HUES64 (cell line): ENCODE measurements at regions not wholly inside any gene's neighbourhood (a gene's known extent, or its start where the extent isn't known, plus 50 kb on each side); places are given as distances from the start of the nearest gene placed in this dataset.

Experiments used
- H3K27ac ChIP-seq: 2 replicates; pipeline ENCODE4 v1.7.0; 2013; ENCODE audit warnings: low read depth, low read length, inconsistent platforms
- H3K27me3 ChIP-seq: 2 replicates; pipeline ENCODE4 v1.6.1; 2013; ENCODE audit warnings: mild to moderate bottlenecking, low read length; ENCODE audit not compliant: insufficient read depth
- H3K36me3 ChIP-seq: 2 replicates; pipeline ENCODE4 v1.6.1; 2013; ENCODE audit warnings: mild to moderate bottlenecking, low read length; ENCODE audit not compliant: insufficient read depth
- H3K4me1 ChIP-seq: 2 replicates; pipeline ENCODE4 v1.6.1; 2013; ENCODE audit warnings: mild to moderate bottlenecking, low read length, moderate library complexity; ENCODE audit not compliant: insufficient read depth
- H3K4me3 ChIP-seq: 2 replicates; pipeline ENCODE4 v1.5.1; 2013; ENCODE audit warnings: mild to moderate bottlenecking, low read length, moderate library complexity
- H3K9ac ChIP-seq: 2 replicates; pipeline ENCODE4 v1.6.1; 2013; ENCODE audit warnings: mild to moderate bottlenecking, low read depth, low read length
- H3K9me3 ChIP-seq: 2 replicates; pipeline ENCODE4 v1.6.1; 2013; ENCODE audit warnings: low read depth, low read length; ENCODE audit not compliant: insufficient read depth
- WGBS: fragments of 150-250, 120-280 bp; methylation state at CpG from one replicate; pipeline ENCODE4 v1.1.7; 2013; ENCODE audit warnings: missing lambda C conversion rate; 5-methylcytosine and 5-hydroxymethylcytosine counted together

- H3K36me3 ChIP-seq: no peaks in the 10 kb centered on the region
- H3K27me3 ChIP-seq: no peaks in the 10 kb centered on the region
- 0 out of 2 replicates have a peak, but pooled peaks cover 3% of the 10 kb centered on the region for H3K9me3 ChIP-seq
- no peak overlapping the region for H3K4me3 ChIP-seq
- 0 out of 2 replicates have a peak, but pooled peaks cover 3% of the 10 kb centered on the region for H3K4me1 ChIP-seq
- no peak overlapping the region for H3K9ac ChIP-seq
- WGBS: 96% methylated on average over 2 of the region's 2 CpGs
- no peak overlapping the region for H3K27ac ChIP-seq
These were observed 56.4 kb upstream of the RBMS1 start for GRCh38 chr2:160550048-160550447.

GRCh38 chr2:160551259-160551658 lies 57.7 kb upstream of the RBMS1 start:
- Histone ChIP-seq H3K4me3 (no peak overlapping the region), H3K27ac (no peak overlapping the region), H3K36me3 (no peaks in the 10 kb centered on the region), H3K4me1 (0 out of 2 replicates have a peak, but pooled peaks cover 3% of the 10 kb centered on the region), H3K9ac (no peak overlapping the region), H3K9me3 (0 out of 2 replicates have a peak, but pooled peaks cover 3% of the 10 kb centered on the region), H3K27me3 (no peaks in the 10 kb centered on the region)
- 96% methylated on average over 4 of the region's 4 CpGs for WGBS

GRCh38 chr2:160555420-160556071 lies 61.9 kb upstream of the RBMS1 start:
- H3K36me3 ChIP-seq: no peaks in the 10 kb centered on the region

GRCh38 chr2:160557903-160558302 lies 64.3 kb upstream of the RBMS1 start:
- Histone ChIP-seq H3K4me3 (no peak overlapping the region), H3K4me1 (no peaks in the 10 kb centered on the region; the same call in 1 of the 2 replicates), H3K27me3 (no peaks in the 10 kb centered on the region), H3K36me3 (no peaks in the 10 kb centered on the region), H3K27ac (no peak overlapping the region), H3K9me3 (no peaks in the 10 kb centered on the region), H3K9ac (no peak overlapping the region)
- 99% methylated on average over 3 of the region's 3 CpGs for WGBS

More at GRCh38 chr2:160555420-160556071, 61.9 kb upstream of the RBMS1 start:
- no peaks in the 10 kb centered on the region for H3K9me3 ChIP-seq
- H3K9ac ChIP-seq: no peak overlapping the region
- no peaks in the 10 kb centered on the region for H3K27me3 ChIP-seq
- WGBS: 90% methylated on average over 4 of the region's 6 CpGs
- H3K27ac ChIP-seq: no peak overlapping the region
- H3K4me3 ChIP-seq: no peak overlapping the region
- H3K4me1 ChIP-seq: no peaks in the 10 kb centered on the region

- H3K27me3 ChIP-seq: no peaks in the 10 kb centered on the region
- H3K9me3 ChIP-seq: no peaks in the 10 kb centered on the region
- H3K36me3 ChIP-seq: no peaks in the 10 kb centered on the region
- H3K27ac ChIP-seq: no peak overlapping the region
- 96% methylated on average over 5 of the region's 5 CpGs for WGBS
- no peak overlapping the region for H3K4me3 ChIP-seq
- no peak overlapping the region for H3K9ac ChIP-seq
- no peaks in the 10 kb centered on the region; the same call in 1 of the 2 replicates for H3K4me1 ChIP-seq
These were observed 64.9 kb upstream of the RBMS1 start for GRCh38 chr2:160558531-160558930.

GRCh38 chr2:160561551-160562295 lies 68.1 kb upstream of the RBMS1 start:
- Histone ChIP-seq H3K27ac (no peak overlapping the region), H3K9me3 (no peaks in the 10 kb centered on the region), H3K9ac (no peak overlapping the region), H3K27me3 (no peaks in the 10 kb centered on the region), H3K4me1 (peaks cover 5% of the 10 kb centered on the region), H3K4me3 (no peak overlapping the region), H3K36me3 (no peaks in the 10 kb centered on the region)
- WGBS: 88% methylated on average over 3 of the region's 4 CpGs

GRCh38 chr2:160562730-160563129 lies 69.1 kb upstream of the RBMS1 start:
- WGBS: no CpG with 5 or more reads among the region's 2 CpGs
- Histone ChIP-seq H3K27me3 (no peaks in the 10 kb centered on the region), H3K27ac (no peak overlapping the region)

GRCh38 chr2:160564591-160564990 lies 71.0 kb upstream of the RBMS1 start:
- H3K9me3 ChIP-seq: no peaks in the 10 kb centered on the region

More at GRCh38 chr2:160562730-160563129, 69.1 kb upstream of the RBMS1 start:
- H3K9me3 ChIP-seq: no peaks in the 10 kb centered on the region
- no peak overlapping the region for H3K9ac ChIP-seq
- H3K36me3 ChIP-seq: no peaks in the 10 kb centered on the region
- H3K4me1 ChIP-seq: peaks cover 5% of the 10 kb centered on the region
- no peak overlapping the region for H3K4me3 ChIP-seq

GRCh38 chr2:160565099-160565845 lies 71.7 kb upstream of the RBMS1 start:
- 85% methylated on average over 1 of the region's 3 CpGs for WGBS
- no peaks in the 10 kb centered on the region for H3K36me3 ChIP-seq
- H3K4me3 ChIP-seq: no peak overlapping the region
- H3K27ac ChIP-seq: no peak overlapping the region
- H3K9me3 ChIP-seq: no peaks in the 10 kb centered on the region
- no peak overlapping the region for H3K9ac ChIP-seq
- H3K27me3 ChIP-seq: no peaks in the 10 kb centered on the region
- peaks cover 5% of the 10 kb centered on the region for H3K4me1 ChIP-seq

More at GRCh38 chr2:160564591-160564990, 71.0 kb upstream of the RBMS1 start:
- no peaks in the 10 kb centered on the region for H3K36me3 ChIP-seq
- H3K9ac ChIP-seq: no peak overlapping the region
- no peaks in the 10 kb centered on the region for H3K27me3 ChIP-seq
- H3K4me1 ChIP-seq: peaks cover 5% of the 10 kb centered on the region
- H3K27ac ChIP-seq: no peak overlapping the region
- H3K4me3 ChIP-seq: no peak overlapping the region

GRCh38 chr2:160566717-160567116 lies 73.1 kb upstream of the RBMS1 start:
- H3K9ac ChIP-seq: no peak overlapping the region

GRCh38 chr2:160568856-160569255 lies 75.2 kb upstream of the RBMS1 start:
- H3K4me1 ChIP-seq: peaks cover 3% of the 10 kb centered on the region; the same call in 1 of the 2 replicates
- H3K27me3 ChIP-seq: no peaks in the 10 kb centered on the region
- WGBS: 96% methylated on average over 3 of the region's 3 CpGs
- no peak overlapping the region for H3K4me3 ChIP-seq
- H3K9ac ChIP-seq: no peak overlapping the region
- no peaks in the 10 kb centered on the region for H3K36me3 ChIP-seq
- H3K27ac ChIP-seq: no peak overlapping the region
- peaks cover 10% of the 10 kb centered on the region for H3K9me3 ChIP-seq

More at GRCh38 chr2:160566717-160567116, 73.1 kb upstream of the RBMS1 start:
- H3K27ac ChIP-seq: no peak overlapping the region
- H3K4me1 ChIP-seq: peaks cover 5% of the 10 kb centered on the region
- peaks cover 2% of the 10 kb centered on the region; the same call in 1 of the 2 replicates for H3K9me3 ChIP-seq
- H3K36me3 ChIP-seq: no peaks in the 10 kb centered on the region
- H3K27me3 ChIP-seq: no peaks in the 10 kb centered on the region
- no peak overlapping the region for H3K4me3 ChIP-seq
